ENCODE measurements at regions not wholly inside any gene's neighbourhood (a gene's known extent, or its start where the extent isn't known, plus 50 kb on each side); places are given as distances from the start of the nearest gene placed in this dataset.

DNA sequence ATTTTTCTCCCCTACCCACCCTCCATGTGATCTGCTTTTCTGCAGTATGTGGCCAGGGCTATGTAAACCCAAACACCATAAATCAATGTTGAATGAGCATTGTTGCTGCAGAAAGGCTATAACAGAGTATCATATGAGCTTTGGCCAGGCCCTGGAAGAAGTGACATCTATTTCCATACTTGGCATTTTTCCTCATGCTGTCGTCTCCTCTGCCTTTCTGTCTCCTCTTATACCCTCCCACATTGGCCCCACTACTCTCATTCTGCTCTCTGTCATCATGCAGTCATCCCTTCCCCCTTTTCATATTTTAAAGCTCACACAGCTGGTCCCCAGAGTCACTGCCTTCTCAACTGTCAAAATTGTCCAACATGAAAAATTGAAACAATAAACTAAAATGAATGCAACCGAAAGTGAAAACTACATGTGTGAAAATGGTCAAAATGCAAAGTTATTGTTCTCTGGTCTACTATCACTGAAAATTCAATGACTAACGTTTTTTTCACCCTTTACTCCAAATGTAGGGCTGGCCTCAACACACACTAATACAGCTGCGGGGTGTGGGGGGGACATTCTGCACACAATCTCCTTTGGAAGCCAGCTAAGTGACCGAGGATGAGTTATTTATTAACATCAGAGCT, 290.7 kb upstream of the TMPO start:
- no peak for DNase-seq

DNA sequence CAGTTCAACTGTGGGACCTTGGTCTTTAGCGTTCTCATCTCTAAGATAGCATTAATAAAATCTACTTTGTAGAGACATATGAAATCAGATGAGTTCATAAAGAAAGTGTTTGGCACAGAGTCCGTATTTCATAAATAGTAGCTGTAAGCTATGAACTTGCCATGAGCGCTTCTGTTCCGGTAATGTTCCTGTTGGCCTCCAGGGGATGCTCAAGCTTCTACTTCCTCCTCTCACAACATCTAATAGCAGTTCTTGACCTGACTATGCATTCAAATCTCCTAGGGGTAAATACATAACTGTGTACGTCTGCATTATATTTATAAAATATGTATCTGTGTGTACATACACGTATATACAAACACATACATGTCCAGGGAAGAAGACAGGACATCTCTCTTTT, 288.2 kb upstream of the TMPO start:
- no peak for DNase-seq

GRCh38 chr12:98228683-98229539, 286.5 kb upstream of the TMPO start:
- DNase-seq, result no peak

- DNase-seq, result no peak
Measured at GRCh38 chr12:98229540-98229924, 285.9 kb upstream of the TMPO start.

DNA sequence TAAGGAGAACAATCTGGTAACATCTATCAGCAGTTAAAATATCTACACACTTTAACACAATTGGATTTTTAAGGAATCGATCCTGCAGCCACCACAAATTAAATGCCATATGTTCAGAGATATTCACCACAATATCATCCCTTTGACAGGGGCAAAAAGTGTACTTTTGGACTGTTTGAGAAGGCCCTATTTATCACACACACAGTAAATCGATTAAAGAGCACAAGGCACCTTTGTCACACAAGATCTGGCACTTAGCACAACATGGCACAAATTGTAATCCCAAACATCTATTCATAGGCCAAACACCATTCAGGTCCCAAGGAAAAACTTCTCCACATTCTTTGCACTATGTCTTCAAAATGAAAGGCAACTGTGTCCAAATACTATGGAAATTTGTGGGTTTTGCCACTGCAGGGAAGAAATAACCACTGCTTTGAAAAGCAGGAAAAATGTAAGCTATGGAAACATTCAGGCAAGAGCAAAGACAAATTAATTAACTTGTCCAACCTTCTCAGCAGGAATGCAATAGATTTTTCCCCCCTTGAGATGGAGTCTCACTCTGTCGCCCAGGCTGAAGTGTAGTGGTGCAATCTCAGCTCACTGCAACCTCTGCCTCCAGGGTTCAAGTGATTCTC, 282.5 kb upstream of the TMPO start:
- DNase-seq, result no peak

DNA sequence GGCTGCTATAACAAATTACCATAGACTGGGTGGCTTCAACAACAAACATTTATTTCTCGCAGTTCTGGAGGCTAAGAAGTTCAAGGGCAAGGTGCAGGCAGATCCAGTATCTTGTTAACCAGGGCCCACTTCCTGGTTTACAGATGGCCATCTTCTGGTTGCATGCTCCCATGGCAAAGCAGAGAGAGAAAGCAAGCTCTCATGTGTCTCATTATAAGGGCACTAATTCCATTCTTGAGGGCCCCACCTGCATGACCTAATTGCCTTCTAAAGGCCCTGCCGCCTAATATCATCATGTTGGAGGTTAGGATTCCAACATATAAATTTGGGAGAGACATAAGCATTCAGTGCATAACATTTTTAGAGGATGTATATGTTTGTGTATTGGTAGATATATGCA, 280.1 kb upstream of the TMPO start:
- DNase-seq, result no peak

- DNase-seq, result no peak
Measured at GRCh38 chr12:98238515-98239130, 276.8 kb upstream of the TMPO start.

GRCh38 chr12:98243190-98243589, 272.2 kb upstream of the TMPO start:
- no peak for DNase-seq

- DNase-seq, result no peak
Measured at GRCh38 chr12:98244136-98244535, 271.3 kb upstream of the TMPO start.

DNA sequence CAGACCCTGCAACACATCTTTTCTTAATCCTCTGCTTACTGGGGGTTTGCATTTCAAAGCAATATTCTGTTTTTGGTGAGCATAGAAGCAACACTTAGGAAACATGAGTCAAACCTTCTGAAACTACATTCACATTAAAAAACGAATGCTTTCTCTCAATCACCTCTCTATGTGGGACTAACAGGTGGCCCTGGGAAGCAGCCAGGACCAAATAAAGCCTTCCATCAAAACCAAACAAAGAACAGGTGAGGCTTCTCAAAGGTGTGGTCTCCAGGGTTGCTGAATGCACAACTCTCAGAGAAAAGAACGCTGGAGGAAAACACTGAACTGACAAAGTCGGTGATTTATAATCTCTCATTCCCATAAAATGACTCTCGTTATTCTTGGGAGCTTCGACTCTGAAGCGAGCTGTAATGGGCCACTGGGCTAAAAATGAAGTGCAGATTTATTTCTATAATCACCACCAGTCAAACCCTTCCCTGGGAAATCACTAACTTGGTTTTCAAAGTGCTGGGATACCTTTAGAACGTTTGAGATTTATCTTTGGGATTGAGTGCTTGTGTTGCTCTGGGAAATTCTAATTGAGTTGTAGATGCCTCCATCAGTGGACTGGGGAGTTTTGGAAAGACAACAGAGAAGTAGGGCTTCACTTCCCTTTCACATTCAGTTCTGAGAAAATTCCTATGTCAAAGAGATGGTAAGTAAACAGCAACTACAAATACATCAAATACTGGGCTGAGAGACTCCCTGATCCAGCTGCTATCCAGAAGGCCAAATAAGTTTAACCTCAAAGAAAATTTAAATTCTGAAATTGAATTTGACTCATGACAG, 262.0 kb upstream of the TMPO start:
- DNase-seq, result no peak

DNA sequence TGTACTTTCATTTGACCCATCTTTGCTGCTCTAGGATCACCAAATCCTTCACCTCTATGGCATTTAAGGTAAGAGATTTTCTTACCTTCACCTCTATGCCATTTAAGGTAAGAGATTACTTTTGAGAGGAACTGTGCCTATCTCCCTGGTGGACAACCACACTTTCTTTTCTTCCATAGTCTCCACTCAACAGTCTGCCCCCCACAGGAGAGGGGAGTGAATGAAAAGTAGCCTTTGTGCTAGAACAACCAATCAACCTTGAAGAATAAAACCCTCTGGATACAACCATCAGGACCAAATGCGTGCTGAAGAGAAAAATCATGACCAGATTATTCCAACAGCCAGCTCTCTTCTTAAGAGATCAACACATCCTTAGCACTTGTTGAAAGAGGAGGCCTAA, 258.6 kb upstream of the TMPO start:
- no peak for DNase-seq

GRCh38 chr12:98259693-98260092, 255.7 kb upstream of the TMPO start:
- no peak for DNase-seq

DNA sequence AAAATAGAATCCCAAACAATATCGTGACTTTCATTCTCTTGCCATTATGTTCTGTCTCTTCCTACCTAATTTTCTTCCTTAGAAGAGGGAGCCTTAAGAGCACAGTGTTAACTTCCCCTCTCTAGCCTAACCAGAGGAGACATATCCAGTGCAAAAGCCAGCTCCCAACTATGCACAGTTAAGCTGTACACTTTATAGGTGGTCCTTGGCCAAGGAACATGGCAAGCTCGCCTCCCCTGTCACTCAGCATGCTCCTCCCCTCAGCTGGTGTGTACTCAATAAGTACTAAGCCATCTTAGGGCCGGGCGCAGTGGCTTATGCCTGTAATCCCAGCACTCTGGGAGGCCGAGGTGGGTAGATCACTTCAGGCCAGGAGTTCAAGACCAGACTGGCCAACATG, 255.1 kb upstream of the TMPO start:
- no peak for DNase-seq

DNA sequence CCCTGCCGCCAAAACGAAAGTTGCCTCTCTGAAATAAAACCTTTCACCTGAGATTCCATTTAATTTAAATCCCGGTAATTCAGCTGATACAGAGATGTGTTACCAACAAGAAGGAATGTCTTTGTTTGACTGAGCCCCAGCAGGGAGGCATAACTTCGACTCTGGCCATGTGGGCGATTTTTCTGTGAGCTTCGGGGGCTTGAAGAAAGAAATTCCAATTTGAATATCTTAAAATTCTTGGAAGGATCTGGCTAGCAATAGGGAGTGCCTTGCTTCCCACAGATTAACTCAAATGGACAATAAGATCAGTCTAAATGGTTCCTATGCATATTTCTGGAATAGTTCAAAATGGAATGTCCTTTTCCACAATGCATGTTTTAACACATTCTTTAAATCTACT, 252.5 kb upstream of the TMPO start:
- no peak for DNase-seq

DNA sequence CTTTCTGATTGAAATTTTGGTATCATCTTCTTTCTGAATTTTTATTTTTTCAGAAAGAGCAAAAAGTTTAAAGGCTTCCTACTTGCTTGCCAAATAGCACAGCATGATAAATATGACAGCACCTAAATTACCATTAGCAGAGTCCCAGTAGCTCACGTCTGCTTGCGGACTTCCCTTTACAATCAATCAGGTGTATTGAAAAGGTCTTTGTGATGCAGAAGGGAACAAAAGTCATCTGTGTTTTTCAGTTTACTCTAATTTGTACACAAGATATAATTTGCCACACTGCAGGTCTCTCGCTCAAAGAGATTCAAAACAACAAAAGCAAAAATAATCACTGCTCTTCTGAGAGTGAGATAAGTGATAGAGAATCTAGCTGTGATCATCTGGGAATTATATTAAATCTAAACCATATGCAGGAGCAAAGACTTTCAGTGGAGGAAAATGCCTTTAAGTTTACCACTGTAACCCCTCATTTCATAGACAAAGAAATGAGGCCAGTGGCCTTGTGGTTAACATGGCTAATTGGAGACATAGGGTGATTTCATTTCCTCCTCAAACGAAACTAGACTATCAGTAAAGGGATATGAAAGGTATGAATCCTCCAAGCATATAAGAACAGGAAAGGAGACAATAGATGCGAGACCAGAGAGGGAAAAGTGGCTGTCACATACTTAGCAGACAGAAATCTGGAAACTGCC, 240.8 kb upstream of the TMPO start:
- DNase-seq, result no peak

GRCh38 chr12:98275131-98275475, 240.3 kb upstream of the TMPO start:
- DNase-seq, result no peak

GRCh38 chr12:98280152-98280551, 235.2 kb upstream of the TMPO start:
- no peak for DNase-seq

- no peak for DNase-seq
Measured at GRCh38 chr12:98280621-98281020, 234.8 kb upstream of the TMPO start.

GRCh38 chr12:98291828-98292227, 223.6 kb upstream of the TMPO start:
- DNase-seq, result no peak

DNA sequence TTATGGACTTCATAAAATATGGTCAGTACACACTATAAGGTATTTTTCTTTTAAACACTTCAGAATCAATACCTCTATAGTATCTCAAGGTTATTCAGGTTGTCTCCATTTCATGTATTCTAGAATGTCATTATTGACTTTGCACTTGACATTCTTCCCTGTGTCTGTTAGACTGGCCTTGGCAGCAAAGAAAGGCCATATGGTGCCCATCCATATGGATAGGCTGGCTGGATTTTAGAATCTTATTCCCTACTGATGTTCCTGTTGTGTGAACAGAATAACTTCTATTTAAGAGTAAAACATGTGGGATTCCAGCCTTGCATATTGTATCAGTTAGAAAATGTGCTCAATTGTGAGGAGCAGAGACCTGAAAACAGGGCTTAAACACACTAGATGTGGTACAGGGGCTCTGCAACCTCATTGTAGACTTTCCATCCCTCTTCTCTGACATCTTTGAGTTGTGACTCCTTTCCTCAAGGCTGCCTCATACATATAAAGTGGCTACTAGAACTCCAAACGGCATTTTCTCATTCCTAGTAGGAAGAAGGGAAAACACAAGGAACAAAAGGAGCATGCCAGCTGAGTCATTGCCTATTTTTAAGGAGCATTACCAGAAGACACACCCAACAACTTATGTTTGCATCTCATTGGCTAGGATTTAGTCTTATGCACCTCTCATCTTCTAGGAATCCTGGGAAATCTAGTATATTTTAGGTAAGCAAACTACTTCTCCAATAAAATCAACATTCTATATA, 221.2 kb upstream of the TMPO start:
- no peak for DNase-seq

GRCh38 chr12:98295681-98296080, 219.7 kb upstream of the TMPO start:
- no peak for DNase-seq
